ENCODE measurements at regions not wholly inside any gene's neighbourhood (a gene's known extent, or its start where the extent isn't known, plus 50 kb on each side); places are given as distances from the start of the nearest gene placed in this dataset.

- TF ChIP-seq EGR2 (tag by site-specific recombination; IDR thresholded peaks at IDR 0.05; ENCODE audit: low read depth) (no peak), ZNF549 (tag by site-specific recombination; IDR thresholded peaks at IDR 0.05) (no peak), ZNF37A (tag by site-specific recombination; IDR thresholded peaks at IDR 0.05) (no peak), ZNF610 (tag by site-specific recombination; IDR thresholded peaks at IDR 0.05; ENCODE audit: borderline replicate concordance) (no peak), ZNF645 (tag by site-specific recombination; IDR thresholded peaks at IDR 0.05) (no peak), KLF16 (tag by site-specific recombination; IDR thresholded peaks at IDR 0.05) (no peak), ZNF223 (tag by site-specific recombination; IDR thresholded peaks at IDR 0.05) (no peak)
Measured at GRCh38 chr3:101984356-101984755, 135.0 kb downstream of the NFKBIZ start (continued).

GRCh38 chr3:101988596-101988995 is 139.3 kb downstream of the NFKBIZ start:
- TF ChIP-seq ZNF510 (tag by site-specific recombination; IDR thresholded peaks at IDR 0.05; ENCODE audit: insufficient replicate concordance): no peak
- no peak for TF ChIP-seq ZNF398 (tag by site-specific recombination; IDR thresholded peaks at IDR 0.05)
- TF ChIP-seq ZBTB6 (tag by site-specific recombination; IDR thresholded peaks at IDR 0.05): no peak
- TF ChIP-seq ZNF416 (tag by site-specific recombination; IDR thresholded peaks at IDR 0.05): no peak
- TF ChIP-seq ZNF623 (tag by site-specific recombination; IDR thresholded peaks at IDR 0.05): no peak
- no peak for TF ChIP-seq ZNF791 (tag by site-specific recombination; IDR thresholded peaks at IDR 0.05)
- TF ChIP-seq ZNF624 (tag by site-specific recombination; IDR thresholded peaks at IDR 0.05): no peak
- TF ChIP-seq ZNF670 (tag by site-specific recombination; IDR thresholded peaks at IDR 0.05; ENCODE audit: low read depth): no peak
- no peak for TF ChIP-seq ZNF571 (tag by site-specific recombination; IDR thresholded peaks at IDR 0.05)
- no peak for TF ChIP-seq ZNF777 (tag by site-specific recombination; IDR thresholded peaks at IDR 0.05; ENCODE audit: borderline replicate concordance)
- TF ChIP-seq FEZF1 (tag by site-specific recombination; IDR thresholded peaks at IDR 0.05): no peak
- TF ChIP-seq GLIS1 (tag by site-specific recombination; IDR thresholded peaks at IDR 0.05): no peak
- Histone ChIP-seq H3K4me1 (ENCODE audit: control insufficient read depth, insufficient read depth, low read length) (no peaks in the 10 kb centered on the region), H3K9me3 (ENCODE audit: control insufficient read depth, insufficient read depth, low read depth, low read length) (no peaks in the 10 kb centered on the region), H3K27ac (ENCODE audit: extremely low read depth, low read depth, low read length) (no peak overlapping the region), H3K36me3 (ENCODE audit: control insufficient read depth in 2 of 2, insufficient read depth in 1 of 2, low read length in 2 of 2) (no peaks in the 10 kb centered on the region), H3K4me3 (ENCODE audit: low read depth, low read length) (no peak overlapping the region)
- POLR2A ChIA-PET: no interaction called here
- CTCF ChIA-PET: no interaction called here

GRCh38 chr3:101989578-101990200 is 140.4 kb downstream of the NFKBIZ start:
- Histone ChIP-seq H3K4me3 (ENCODE audit: low read depth, low read length) (no peak overlapping the region), H3K4me1 (ENCODE audit: control insufficient read depth, insufficient read depth, low read length) (no peaks in the 10 kb centered on the region), H3K36me3 (ENCODE audit: control insufficient read depth in 2 of 2, insufficient read depth in 1 of 2, low read length in 2 of 2) (no peaks in the 10 kb centered on the region), H3K27ac (ENCODE audit: extremely low read depth, low read depth, low read length) (no peak overlapping the region), H3K9me3 (ENCODE audit: control insufficient read depth, insufficient read depth, low read depth, low read length) (no peaks in the 10 kb centered on the region)
- POLR2A ChIA-PET: no interaction called here
- CTCF ChIA-PET: interaction anchor here (0.8 kb wide), 1 partner anchor 240 kb away, joined by 3 read pairs; no protein-coding TSS in a partner anchor
- TF ChIP-seq TRIM28 (IDR thresholded peaks at IDR 0.05; ENCODE audit: borderline replicate concordance, low read length) (peak; percentile 76; the same call in 1 of the 2 replicates), ZBTB6 (tag by site-specific recombination; IDR thresholded peaks at IDR 0.05) (peak; percentile 83), ZSCAN30 (tag by site-specific recombination; IDR thresholded peaks at IDR 0.05) (0 out of 2 replicates have a peak, but pooled peaks have one; percentile 47), ATF2 (tag by site-specific recombination; IDR thresholded peaks at IDR 0.05; ENCODE audit: low read depth) (0 out of 2 replicates have a peak, but pooled peaks have one; percentile 61), ZNF274 (IDR thresholded peaks at IDR 0.05; ENCODE audit: low read length) (no peak), ZNF274 (tag by site-specific recombination; IDR thresholded peaks at IDR 0.05; ENCODE audit: borderline replicate concordance) (no peak), HIC1 (tag by site-specific recombination; IDR thresholded peaks at IDR 0.05) (peak; percentile 60; the same call in 1 of the 2 replicates)

Data from HEK293 (cell line).